ENCODE measurements at regions not wholly inside any gene's neighbourhood (a gene's known extent, or its start where the extent isn't known, plus 50 kb on each side); places are given as distances from the start of the nearest gene placed in this dataset.

DNA sequence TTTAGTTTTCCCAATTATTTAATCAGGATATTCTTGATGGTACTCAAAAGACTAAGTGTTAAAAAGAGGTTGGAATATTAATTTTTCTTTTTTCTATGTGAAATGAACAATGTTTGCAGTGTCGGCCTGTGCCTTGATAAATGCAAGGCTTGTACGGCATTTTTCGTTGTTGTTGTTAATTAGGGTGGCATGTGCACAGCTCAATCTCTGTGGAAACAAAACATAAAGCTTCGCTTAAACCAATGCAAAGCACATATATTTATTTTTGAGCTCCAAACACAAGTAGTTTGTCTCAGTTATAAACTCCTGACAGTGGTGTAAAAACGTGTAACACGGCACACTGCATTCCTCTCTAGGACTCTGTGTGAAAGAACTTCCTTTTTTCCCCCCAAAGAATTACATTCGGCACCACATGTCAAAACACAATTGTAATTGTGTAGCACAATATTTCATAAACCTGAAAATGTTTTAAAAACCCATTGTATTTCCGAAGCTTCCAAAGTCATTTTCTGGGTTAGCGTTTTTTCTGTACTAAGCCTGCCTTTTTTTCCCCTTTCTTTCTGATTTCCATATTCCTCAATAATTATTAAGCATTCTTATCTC is 498.0 kb downstream of the VRK1 start:
- ChIA-PET CTCF (no interaction called here), POLR2A (no interaction called here)
- Mint-ChIP-seq H3K9me3 (no peaks in the 10 kb centered on the region), H3K27me3 (peaks cover 4% of the 10 kb centered on the region), H3K36me3 (ENCODE audit: low read depth) (no peaks in the 10 kb centered on the region), H3K4me3 (no peak overlapping the region), H3K4me1 (no peaks in the 10 kb centered on the region), H3K27ac (no peak overlapping the region)
- TF ChIP-seq, protein P1, sequence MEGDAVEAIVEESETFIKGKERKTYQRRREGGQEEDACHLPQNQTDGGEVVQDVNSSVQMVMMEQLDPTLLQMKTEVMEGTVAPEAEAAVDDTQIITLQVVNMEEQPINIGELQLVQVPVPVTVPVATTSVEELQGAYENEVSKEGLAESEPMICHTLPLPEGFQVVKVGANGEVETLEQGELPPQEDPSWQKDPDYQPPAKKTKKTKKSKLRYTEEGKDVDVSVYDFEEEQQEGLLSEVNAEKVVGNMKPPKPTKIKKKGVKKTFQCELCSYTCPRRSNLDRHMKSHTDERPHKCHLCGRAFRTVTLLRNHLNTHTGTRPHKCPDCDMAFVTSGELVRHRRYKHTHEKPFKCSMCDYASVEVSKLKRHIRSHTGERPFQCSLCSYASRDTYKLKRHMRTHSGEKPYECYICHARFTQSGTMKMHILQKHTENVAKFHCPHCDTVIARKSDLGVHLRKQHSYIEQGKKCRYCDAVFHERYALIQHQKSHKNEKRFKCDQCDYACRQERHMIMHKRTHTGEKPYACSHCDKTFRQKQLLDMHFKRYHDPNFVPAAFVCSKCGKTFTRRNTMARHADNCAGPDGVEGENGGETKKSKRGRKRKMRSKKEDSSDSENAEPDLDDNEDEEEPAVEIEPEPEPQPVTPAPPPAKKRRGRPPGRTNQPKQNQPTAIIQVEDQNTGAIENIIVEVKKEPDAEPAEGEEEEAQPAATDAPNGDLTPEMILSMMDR (IDR thresholded peaks at IDR 0.05) = no peak
- intact Hi-C loops (cut with micrococcal nuclease) = no loop called here
- DNase-seq = no peak
- no peak for ATAC-seq (ENCODE audit: low read depth)

DNA sequence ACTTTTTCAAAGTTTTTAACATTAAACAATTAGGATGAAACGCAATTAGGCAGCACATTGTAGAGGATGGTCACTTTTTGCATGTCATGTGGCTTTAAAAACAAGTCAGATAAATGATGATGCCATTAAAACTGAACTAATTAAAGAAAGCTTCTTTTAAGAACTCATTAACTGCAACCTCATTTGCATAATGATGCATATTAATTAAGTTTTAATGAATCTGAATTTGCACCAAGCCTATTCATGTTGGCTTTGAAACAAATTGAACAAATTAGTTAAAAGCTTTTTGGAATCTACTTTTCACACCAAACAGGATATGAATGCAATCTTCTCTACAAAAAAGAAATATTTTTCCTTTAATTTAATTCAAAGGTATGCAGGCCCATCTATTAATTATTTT is 499.0 kb downstream of the VRK1 start:
- Mint-ChIP-seq H3K9me3 (no peaks in the 10 kb centered on the region), H3K27me3 (peaks cover 7% of the 10 kb centered on the region), H3K36me3 (ENCODE audit: low read depth) (no peaks in the 10 kb centered on the region), H3K27ac (no peak overlapping the region), H3K4me3 (no peak overlapping the region), H3K4me1 (no peaks in the 10 kb centered on the region)
- POLR2A ChIA-PET = no interaction called here
- ATAC-seq (ENCODE audit: low read depth) = no peak
- intact Hi-C loops (cut with micrococcal nuclease) = no loop called here
- TF ChIP-seq, protein P1 (IDR thresholded peaks at IDR 0.05) = no peak
- DNase-seq = no peak
- CTCF ChIA-PET = no interaction called here

DNA sequence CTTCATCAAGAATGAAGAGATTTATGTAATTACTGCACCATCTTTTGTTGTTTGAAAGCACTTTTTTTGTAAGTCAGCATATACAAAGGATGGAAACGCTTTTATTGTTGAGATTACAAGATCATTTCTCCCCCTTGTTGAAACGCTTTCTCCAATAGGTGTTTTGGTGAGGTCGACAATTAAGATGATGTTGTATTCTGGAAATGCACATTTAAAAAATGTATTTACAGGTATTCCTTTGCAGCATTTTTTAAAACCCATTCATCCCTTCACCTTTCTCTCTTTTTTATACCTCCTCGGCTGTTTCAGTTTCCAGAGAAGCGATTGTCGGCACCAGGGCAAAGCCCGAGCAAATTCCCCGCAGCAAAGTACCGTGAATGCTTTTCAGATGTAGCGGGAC is 499.9 kb downstream of the VRK1 start:
- H3K4me1 Mint-ChIP-seq = no peaks in the 10 kb centered on the region
- no peak for ATAC-seq (ENCODE audit: low read depth)
- no peak overlapping the region for H3K27ac Mint-ChIP-seq
- H3K4me3 Mint-ChIP-seq = no peak overlapping the region
- TF ChIP-seq, protein P1 (IDR thresholded peaks at IDR 0.05) = no peak
- intact Hi-C loops (cut with micrococcal nuclease) = no loop called here
- peaks cover 7% of the 10 kb centered on the region for H3K27me3 Mint-ChIP-seq
- CTCF ChIA-PET = no interaction called here
- H3K9me3 Mint-ChIP-seq = no peaks in the 10 kb centered on the region
- H3K36me3 Mint-ChIP-seq (ENCODE audit: low read depth) = no peaks in the 10 kb centered on the region
- no peak for DNase-seq
- POLR2A ChIA-PET = no interaction called here

DNA sequence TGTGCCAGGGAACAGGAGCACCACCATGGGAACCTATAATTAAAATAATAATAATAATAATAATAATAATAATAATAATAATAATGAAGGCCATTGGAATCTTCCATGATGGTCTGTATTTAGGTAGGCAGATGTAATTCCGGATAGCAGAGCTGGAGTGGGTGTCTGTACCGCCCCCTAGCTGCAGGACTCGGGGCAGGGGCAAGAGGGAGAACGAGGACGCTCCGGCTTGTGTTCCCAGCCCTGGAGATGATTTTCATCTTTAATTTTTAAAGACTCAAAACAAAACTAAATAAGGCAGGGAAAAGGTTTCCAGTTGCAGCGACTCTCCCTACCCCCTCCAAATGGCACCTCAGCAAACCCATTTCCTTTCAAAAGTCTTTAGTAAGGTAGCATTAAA is 501.1 kb downstream of the VRK1 start:
- ATAC-seq (ENCODE audit: low read depth) (no peak), DNase-seq (no peak)
- intact Hi-C loops (cut with micrococcal nuclease) = no loop called here
- no peak overlapping the region for H3K27ac Mint-ChIP-seq
- CTCF ChIA-PET = no interaction called here
- no peaks in the 10 kb centered on the region for H3K4me1 Mint-ChIP-seq
- no peaks in the 10 kb centered on the region for H3K36me3 Mint-ChIP-seq (ENCODE audit: low read depth)
- TF ChIP-seq, protein P1 (IDR thresholded peaks at IDR 0.05) = no peak
- no peaks in the 10 kb centered on the region for H3K9me3 Mint-ChIP-seq
- POLR2A ChIA-PET = no interaction called here
- H3K4me3 Mint-ChIP-seq = no peak overlapping the region
- H3K27me3 Mint-ChIP-seq = peaks cover 3% of the 10 kb centered on the region

DNA sequence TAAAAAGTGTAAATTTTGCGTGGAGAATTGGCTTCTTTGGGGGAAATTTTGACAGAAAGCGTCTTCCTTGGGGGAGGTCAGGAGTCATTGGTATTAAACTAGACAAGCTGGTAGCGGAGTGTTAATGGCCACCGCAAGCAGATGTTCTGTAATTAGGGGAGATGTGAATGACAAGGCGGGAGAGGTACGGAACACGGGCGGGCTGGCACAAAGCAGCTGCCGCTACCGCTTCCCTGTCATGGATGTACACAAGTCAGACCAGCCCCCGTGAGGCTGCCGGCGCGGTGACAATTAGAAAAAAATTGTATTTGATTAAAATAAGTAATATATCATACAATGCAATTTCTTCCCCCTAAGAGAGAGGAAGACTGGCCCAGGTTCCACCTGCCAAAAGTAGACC is 501.6 kb downstream of the VRK1 start:
- TF ChIP-seq, protein P1 (IDR thresholded peaks at IDR 0.05) = no peak
- Mint-ChIP-seq H3K4me1 (no peaks in the 10 kb centered on the region), H3K27me3 (peaks cover 3% of the 10 kb centered on the region), H3K27ac (no peak overlapping the region), H3K4me3 (no peak overlapping the region), H3K36me3 (ENCODE audit: low read depth) (no peaks in the 10 kb centered on the region), H3K9me3 (no peaks in the 10 kb centered on the region)
- CTCF ChIA-PET = no interaction called here
- ATAC-seq (ENCODE audit: low read depth) (no peak), DNase-seq (no peak)
- intact Hi-C loops (cut with micrococcal nuclease) = no loop called here
- POLR2A ChIA-PET = no interaction called here

Measured in activated B cell treated with CpG ODN at 0.5 μM for 24 hours (primary cell).